ENCODE measurements at regions not wholly inside any gene's neighbourhood (a gene's known extent, or its start where the extent isn't known, plus 50 kb on each side); places are given as distances from the start of the nearest gene placed in this dataset.

DNA sequence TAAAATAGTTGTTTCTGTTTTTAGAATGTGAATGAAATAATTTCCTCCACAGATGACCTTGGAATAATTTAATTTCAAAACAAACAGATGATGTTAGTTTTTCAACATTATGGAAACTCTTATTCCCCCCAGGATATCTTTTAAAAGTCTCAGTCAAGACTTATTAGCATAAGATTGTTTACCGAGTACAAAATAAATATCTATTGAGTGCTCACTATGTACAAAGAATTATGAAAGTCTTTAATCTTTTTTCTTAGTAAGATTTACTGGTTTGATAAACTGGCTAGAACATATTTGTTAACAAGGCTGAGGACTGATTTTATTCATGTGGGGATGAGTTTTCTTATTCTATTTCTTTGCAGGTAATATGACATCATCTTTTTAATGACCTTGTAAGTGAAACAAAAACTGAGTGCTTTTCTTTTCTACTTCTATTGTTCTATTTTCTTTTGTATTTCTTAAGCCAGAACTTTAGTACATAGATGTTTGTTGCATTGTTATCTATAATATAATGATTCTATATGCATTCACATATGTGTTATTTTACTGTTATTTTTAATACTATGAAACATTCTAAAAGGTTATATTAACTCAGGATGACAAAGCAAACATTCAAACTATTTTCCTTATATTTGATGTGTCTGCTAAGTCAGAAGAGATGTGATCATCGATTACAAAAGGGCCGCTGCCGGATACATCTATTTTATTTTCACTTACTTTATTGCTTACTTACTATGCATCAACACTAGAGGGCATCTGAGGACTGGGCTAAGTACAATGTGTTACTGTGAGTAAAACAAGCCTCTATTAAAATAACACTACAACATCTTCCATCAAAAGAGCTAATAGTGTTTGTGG lies 111.0 kb upstream of the ARHGAP42 start:
- no TSS peak for BruUV-seq (replicated peaks)
- Histone ChIP-seq H3K9ac (ENCODE audit: low read length) (no peak overlapping the region), H3K9me2 (ENCODE audit: insufficient read depth) (no peaks in the 10 kb centered on the region), H2AFZ (ENCODE audit: low read depth, low read length, poor library complexity, severe bottlenecking) (peak overlapping the region; percentile 68), H3K79me2 (ENCODE audit: insufficient read depth, low read length) (no peaks in the 10 kb centered on the region), H4K20me1 (ENCODE audit: insufficient read depth) (no peaks in the 10 kb centered on the region), H3K36me3 (ENCODE audit: control insufficient read depth in 1 of 2, insufficient read depth in 2 of 2, low read length in 2 of 2) (no peaks in the 10 kb centered on the region), H3K4me3 (replicated peaks in 1 of 2; ENCODE audit: low read depth in 1 of 2, low read length in 2 of 2) (no peak overlapping the region), H3K27me3 (ENCODE audit: insufficient read depth, low read length) (0 out of 2 replicates have a peak, but pooled peaks cover under 1% of the 10 kb centered on the region), H3K4me1 (ENCODE audit: control insufficient read depth in 1 of 2, insufficient read depth in 2 of 2, low read length in 2 of 2) (peaks cover 0 to 5% of the 10 kb centered on the region in 2 experiments; a peak in 1 of 4 replicates), H3K27ac (ENCODE audit: low read depth, low read length) (no peak overlapping the region), H3K4me2 (ENCODE audit: low read length) (0 out of 2 replicates have a peak overlapping the region, but pooled peaks have one; percentile 5), H3K9me3 (ENCODE audit: control insufficient read depth in 1 of 2, insufficient read depth in 1 of 2, low read depth in 1 of 2, low read length in 2 of 2) (no peaks in the 10 kb centered on the region)
- no peak for TF ChIP-seq CBX3 (IDR thresholded peaks at IDR 0.05; ENCODE audit: low read depth)
- no peak for TF ChIP-seq SIN3A (IDR thresholded peaks at IDR 0.05; ENCODE audit: low read depth)
- TF ChIP-seq FOSL1 (IDR thresholded peaks at IDR 0.05; ENCODE audit: low read depth): no peak
- peak; percentile 92 for TF ChIP-seq RAD21 (IDR thresholded peaks at IDR 0.05; ENCODE audit: low read depth)
- TF ChIP-seq POLR2A (IDR thresholded peaks at IDR 0.05; ENCODE audit: borderline replicate concordance, extremely low read depth, insufficient read depth, insufficient read length): no peak
- TF ChIP-seq ZFX (IDR thresholded peaks at IDR 0.05): no peak
- TF ChIP-seq, protein P1, sequence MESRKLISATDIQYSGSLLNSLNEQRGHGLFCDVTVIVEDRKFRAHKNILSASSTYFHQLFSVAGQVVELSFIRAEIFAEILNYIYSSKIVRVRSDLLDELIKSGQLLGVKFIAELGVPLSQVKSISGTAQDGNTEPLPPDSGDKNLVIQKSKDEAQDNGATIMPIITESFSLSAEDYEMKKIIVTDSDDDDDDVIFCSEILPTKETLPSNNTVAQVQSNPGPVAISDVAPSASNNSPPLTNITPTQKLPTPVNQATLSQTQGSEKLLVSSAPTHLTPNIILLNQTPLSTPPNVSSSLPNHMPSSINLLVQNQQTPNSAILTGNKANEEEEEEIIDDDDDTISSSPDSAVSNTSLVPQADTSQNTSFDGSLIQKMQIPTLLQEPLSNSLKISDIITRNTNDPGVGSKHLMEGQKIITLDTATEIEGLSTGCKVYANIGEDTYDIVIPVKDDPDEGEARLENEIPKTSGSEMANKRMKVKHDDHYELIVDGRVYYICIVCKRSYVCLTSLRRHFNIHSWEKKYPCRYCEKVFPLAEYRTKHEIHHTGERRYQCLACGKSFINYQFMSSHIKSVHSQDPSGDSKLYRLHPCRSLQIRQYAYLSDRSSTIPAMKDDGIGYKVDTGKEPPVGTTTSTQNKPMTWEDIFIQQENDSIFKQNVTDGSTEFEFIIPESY (IDR thresholded peaks at IDR 0.05; ENCODE audit: extremely low read depth, insufficient replicate concordance, low read length): no peak
- TF ChIP-seq, protein P2, sequence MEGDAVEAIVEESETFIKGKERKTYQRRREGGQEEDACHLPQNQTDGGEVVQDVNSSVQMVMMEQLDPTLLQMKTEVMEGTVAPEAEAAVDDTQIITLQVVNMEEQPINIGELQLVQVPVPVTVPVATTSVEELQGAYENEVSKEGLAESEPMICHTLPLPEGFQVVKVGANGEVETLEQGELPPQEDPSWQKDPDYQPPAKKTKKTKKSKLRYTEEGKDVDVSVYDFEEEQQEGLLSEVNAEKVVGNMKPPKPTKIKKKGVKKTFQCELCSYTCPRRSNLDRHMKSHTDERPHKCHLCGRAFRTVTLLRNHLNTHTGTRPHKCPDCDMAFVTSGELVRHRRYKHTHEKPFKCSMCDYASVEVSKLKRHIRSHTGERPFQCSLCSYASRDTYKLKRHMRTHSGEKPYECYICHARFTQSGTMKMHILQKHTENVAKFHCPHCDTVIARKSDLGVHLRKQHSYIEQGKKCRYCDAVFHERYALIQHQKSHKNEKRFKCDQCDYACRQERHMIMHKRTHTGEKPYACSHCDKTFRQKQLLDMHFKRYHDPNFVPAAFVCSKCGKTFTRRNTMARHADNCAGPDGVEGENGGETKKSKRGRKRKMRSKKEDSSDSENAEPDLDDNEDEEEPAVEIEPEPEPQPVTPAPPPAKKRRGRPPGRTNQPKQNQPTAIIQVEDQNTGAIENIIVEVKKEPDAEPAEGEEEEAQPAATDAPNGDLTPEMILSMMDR (IDR thresholded peaks at IDR 0.05 in 2 of 3, conservative IDR thresholded peaks at IDR 0.05 in 1 of 3; ENCODE audit: borderline replicate concordance in 1 of 3, insufficient read depth in 1 of 3, low read depth in 2 of 3, low read length in 2 of 3): peak; percentile 63 to 83 (median 79)
- TF ChIP-seq, protein P3, sequence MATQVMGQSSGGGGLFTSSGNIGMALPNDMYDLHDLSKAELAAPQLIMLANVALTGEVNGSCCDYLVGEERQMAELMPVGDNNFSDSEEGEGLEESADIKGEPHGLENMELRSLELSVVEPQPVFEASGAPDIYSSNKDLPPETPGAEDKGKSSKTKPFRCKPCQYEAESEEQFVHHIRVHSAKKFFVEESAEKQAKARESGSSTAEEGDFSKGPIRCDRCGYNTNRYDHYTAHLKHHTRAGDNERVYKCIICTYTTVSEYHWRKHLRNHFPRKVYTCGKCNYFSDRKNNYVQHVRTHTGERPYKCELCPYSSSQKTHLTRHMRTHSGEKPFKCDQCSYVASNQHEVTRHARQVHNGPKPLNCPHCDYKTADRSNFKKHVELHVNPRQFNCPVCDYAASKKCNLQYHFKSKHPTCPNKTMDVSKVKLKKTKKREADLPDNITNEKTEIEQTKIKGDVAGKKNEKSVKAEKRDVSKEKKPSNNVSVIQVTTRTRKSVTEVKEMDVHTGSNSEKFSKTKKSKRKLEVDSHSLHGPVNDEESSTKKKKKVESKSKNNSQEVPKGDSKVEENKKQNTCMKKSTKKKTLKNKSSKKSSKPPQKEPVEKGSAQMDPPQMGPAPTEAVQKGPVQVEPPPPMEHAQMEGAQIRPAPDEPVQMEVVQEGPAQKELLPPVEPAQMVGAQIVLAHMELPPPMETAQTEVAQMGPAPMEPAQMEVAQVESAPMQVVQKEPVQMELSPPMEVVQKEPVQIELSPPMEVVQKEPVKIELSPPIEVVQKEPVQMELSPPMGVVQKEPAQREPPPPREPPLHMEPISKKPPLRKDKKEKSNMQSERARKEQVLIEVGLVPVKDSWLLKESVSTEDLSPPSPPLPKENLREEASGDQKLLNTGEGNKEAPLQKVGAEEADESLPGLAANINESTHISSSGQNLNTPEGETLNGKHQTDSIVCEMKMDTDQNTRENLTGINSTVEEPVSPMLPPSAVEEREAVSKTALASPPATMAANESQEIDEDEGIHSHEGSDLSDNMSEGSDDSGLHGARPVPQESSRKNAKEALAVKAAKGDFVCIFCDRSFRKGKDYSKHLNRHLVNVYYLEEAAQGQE (IDR thresholded peaks at IDR 0.05; ENCODE audit: low read depth): no peak
- TF ChIP-seq SP1 (IDR thresholded peaks at IDR 0.05; ENCODE audit: low read depth): no peak
- no peak for TF ChIP-seq EZH2 (IDR thresholded peaks at IDR 0.05)
- no peak for TF ChIP-seq JUND (IDR thresholded peaks at IDR 0.05)
- peak; percentile 11 for TF ChIP-seq TCF7L2 (IDR thresholded peaks at IDR 0.05; ENCODE audit: borderline replicate concordance, extremely low read depth, insufficient read depth, insufficient read length)
- TF ChIP-seq SRF (IDR thresholded peaks at IDR 0.05; ENCODE audit: low read depth): no peak
- no peak for TF ChIP-seq CEBPB (IDR thresholded peaks at IDR 0.05; ENCODE audit: low read depth)
- TF ChIP-seq POLR2AphosphoS5 (IDR thresholded peaks at IDR 0.05; ENCODE audit: low read depth, low read length): no peak
- no peak for TF ChIP-seq EGR1 (IDR thresholded peaks at IDR 0.05; ENCODE audit: low read depth)
- no peak for TF ChIP-seq ELF1 (IDR thresholded peaks at IDR 0.05; ENCODE audit: borderline replicate concordance, low read depth)
- TF ChIP-seq, protein P4, sequence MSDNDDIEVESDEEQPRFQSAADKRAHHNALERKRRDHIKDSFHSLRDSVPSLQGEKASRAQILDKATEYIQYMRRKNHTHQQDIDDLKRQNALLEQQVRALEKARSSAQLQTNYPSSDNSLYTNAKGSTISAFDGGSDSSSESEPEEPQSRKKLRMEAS (IDR thresholded peaks at IDR 0.05): no peak
- ChIA-PET CTCF (interaction anchor here (0.5 to 2.8 kb wide), 16 partner anchors 19 to 859 kb away, joined by 3 to 28 read pairs (median 3); no protein-coding TSS in a partner anchor), POLR2A (no interaction called here), RAD21 (ENCODE audit: low non-redundant PET in 1 of 2, low total read pairs in 2 of 2, uncharacterized antibody in 2 of 2, unreplicated experiment in 2 of 2) (interaction anchor here (0.6 to 1.2 kb wide), 5 partner anchors 72 to 279 kb away, joined by 3 to 7 read pairs (median 3); no protein-coding TSS in a partner anchor)
- DNase-seq (ENCODE audit: low read depth, low spot score) (peak; percentile 43), ATAC-seq (peak; percentile 84)
- intact Hi-C loops (cut with micrococcal nuclease): loop anchor here (1.0 to 5.0 kb wide), 3 partner anchors 279 to 861 kb away; no protein-coding TSS in a partner anchor
